PC-3 (cell line): ENCODE measurements at regions not wholly inside any gene's neighbourhood (a gene's known extent, or its start where the extent isn't known, plus 50 kb on each side); places are given as distances from the start of the nearest gene placed in this dataset.

Experiments
- ATAC-seq: fragments of 200-7000 bp; cut with Tn5 transposase; 2 replicates; pipeline ENCODE4 v1.9.1; 2020; ENCODE audit warnings: mild to moderate bottlenecking, moderate library complexity
- BruUV-seq: library from RNA; stranded (reverse); fragments of 400-500 nt; replicated peaks from 2 replicates; lab custom pipeline; 2021; lab: Mats Ljungman, UMichigan
- CTCF ChIA-PET: fragments of 300-600 bp; sonication (Branson Sonifier 250); formaldehyde crosslinking; loops from one replicate; lab custom pipeline; 2022; ENCODE audit warnings: antibody characterized with exemption; lab: Charles Lee
- POLR2A ChIA-PET: fragments of 300-600 bp; sonication (Branson Sonifier 250); formaldehyde crosslinking; loops from one replicate; lab custom pipeline; 2022; ENCODE audit warnings: antibody characterized with exemption; ENCODE audit not compliant: unreplicated experiment; lab: Charles Lee
- DNase-seq: peaks from one replicate; pipeline ENCODE4 v3.0.0-alpha.2; 2015
- H2AFZ ChIP-seq: fragments of 300-600 bp; sonication (generic); 2 replicates; pipeline ENCODE4 v1.6.0; 2016; ENCODE audit warnings: antibody characterized with exemption, low read length
- H3F3A ChIP-seq: fragments of 300-600 bp; sonication (generic); one replicate; pipeline ENCODE4 v1.6.0; 2017; ENCODE audit warnings: antibody characterized with exemption, low read length, control low read depth, mild to moderate bottlenecking; ENCODE audit not compliant: unreplicated experiment
- H3K27ac ChIP-seq: fragments of 300-600 bp; sonication (generic); 2 replicates; pipeline ENCODE4 v1.5.1; 2016; ENCODE audit warnings: mild to moderate bottlenecking, low read length
- H3K27me3 ChIP-seq: fragments of 300-600 bp; sonication (generic); 2 replicates; pipeline ENCODE4 v1.6.1; 2016; ENCODE audit warnings: low read length, mixed read lengths
- H3K36me3 ChIP-seq: fragments of 300-600 bp; sonication (generic); 2 replicates; pipeline ENCODE4 v1.6.1; 2016; ENCODE audit warnings: low read depth, mixed run types, low read length, mixed read lengths
- H3K4me1 ChIP-seq: fragments of 300-600 bp; sonication (generic); 2 replicates; pipeline ENCODE4 v1.5.1; 2016; ENCODE audit warnings: low read length; ENCODE audit not compliant: insufficient read depth
- H3K4me2 ChIP-seq: fragments of 300-600 bp; sonication (generic); 2 replicates; pipeline ENCODE4 v1.6.0; 2016; ENCODE audit warnings: low read length
- H3K4me3 ChIP-seq: fragments of 300-600 bp; sonication (generic); 2 replicates; pipeline ENCODE4 v1.5.1; 2016; ENCODE audit warnings: mild to moderate bottlenecking, low read length, mixed read lengths
- H3K79me2 ChIP-seq: fragments of 300-600 bp; sonication (generic); 2 replicates; pipeline ENCODE4 v1.6.1; 2017; ENCODE audit warnings: low read length, mixed read lengths
- H3K9ac ChIP-seq: fragments of 300-600 bp; sonication (generic); 2 replicates; pipeline ENCODE4 v1.6.0; 2016; ENCODE audit warnings: mild to moderate bottlenecking, low read length
- H3K9me2 ChIP-seq: fragments of 300-600 bp; sonication (generic); replicated peaks from 2 replicates; pipeline ENCODE4 v1.6.1; 2016; ENCODE audit warnings: mixed run types, low read length, mixed read lengths
- H3K9me3 ChIP-seq: fragments of 300-600 bp; sonication (generic); 2 replicates; pipeline ENCODE4 v1.6.1; 2016; ENCODE audit warnings: low read length, mixed read lengths
- H4K20me1 ChIP-seq: fragments of 300-600 bp; sonication (generic); 2 replicates; pipeline ENCODE4 v1.6.1; 2016; ENCODE audit warnings: low read length, mixed read lengths
- EZH2 ChIP-seq: fragments of 300-600 bp; sonication (generic); IDR thresholded peaks from one replicate; pipeline ENCODE4 v1.6.1; 2017; ENCODE audit warnings: antibody characterized with exemption, mild to moderate bottlenecking, low read length; ENCODE audit not compliant: unreplicated experiment
- EZH2phosphoT487 ChIP-seq: fragments of 300-600 bp; sonication (generic); IDR thresholded peaks from 2 replicates; pipeline ENCODE4 v1.6.1; 2018; ENCODE audit warnings: mild to moderate bottlenecking, antibody characterized with exemption, low read length, borderline replicate concordance
- intact Hi-C: fragments of 100-400 bp; cut with micrococcal nuclease; formaldehyde crosslinking; loops from 2 replicates; pipeline ENCODE4 v1.9.0; 2023
- TF ChIP-seq, protein P1 (sequence below): fragments of 300-600 bp; sonication (generic); conservative IDR thresholded peaks from 2 replicates; pipeline ENCODE4 v1.5.1; 2017; ENCODE audit warnings: antibody characterized with exemption, low read depth, mild to moderate bottlenecking, low read length

DNA sequence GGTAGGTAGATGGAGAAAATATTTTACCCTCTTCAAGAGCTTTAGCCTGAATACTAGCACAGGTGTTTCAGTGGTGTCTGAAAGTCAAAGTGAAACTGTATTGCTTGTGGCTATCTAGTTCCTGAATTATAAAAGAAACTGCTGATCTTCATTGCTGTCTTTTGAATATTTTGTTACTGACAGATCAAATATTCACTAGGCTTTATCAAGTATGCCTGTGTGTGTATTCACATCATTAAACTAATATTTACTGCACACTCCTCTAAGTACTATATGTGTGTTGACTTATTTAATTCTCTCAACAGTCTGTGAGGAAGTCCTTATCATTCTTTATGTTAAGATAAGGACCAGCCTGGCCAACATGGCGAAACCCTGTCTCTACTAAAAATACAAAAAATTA, 139.6 kb downstream of the SOCS6 start:
- no peaks in the 10 kb centered on the region for H3K9me3 ChIP-seq
- H3K4me2 ChIP-seq = no peak overlapping the region
- no peaks in the 10 kb centered on the region for H3F3A ChIP-seq
- POLR2A ChIA-PET = no interaction called here
- ATAC-seq (no peak), DNase-seq (no peak)
- no peaks in the 10 kb centered on the region for H3K36me3 ChIP-seq
- no peak overlapping the region for H3K9ac ChIP-seq
- BruUV-seq = no TSS peak
- TF ChIP-seq, protein P1, sequence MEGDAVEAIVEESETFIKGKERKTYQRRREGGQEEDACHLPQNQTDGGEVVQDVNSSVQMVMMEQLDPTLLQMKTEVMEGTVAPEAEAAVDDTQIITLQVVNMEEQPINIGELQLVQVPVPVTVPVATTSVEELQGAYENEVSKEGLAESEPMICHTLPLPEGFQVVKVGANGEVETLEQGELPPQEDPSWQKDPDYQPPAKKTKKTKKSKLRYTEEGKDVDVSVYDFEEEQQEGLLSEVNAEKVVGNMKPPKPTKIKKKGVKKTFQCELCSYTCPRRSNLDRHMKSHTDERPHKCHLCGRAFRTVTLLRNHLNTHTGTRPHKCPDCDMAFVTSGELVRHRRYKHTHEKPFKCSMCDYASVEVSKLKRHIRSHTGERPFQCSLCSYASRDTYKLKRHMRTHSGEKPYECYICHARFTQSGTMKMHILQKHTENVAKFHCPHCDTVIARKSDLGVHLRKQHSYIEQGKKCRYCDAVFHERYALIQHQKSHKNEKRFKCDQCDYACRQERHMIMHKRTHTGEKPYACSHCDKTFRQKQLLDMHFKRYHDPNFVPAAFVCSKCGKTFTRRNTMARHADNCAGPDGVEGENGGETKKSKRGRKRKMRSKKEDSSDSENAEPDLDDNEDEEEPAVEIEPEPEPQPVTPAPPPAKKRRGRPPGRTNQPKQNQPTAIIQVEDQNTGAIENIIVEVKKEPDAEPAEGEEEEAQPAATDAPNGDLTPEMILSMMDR = no peak
- TF ChIP-seq EZH2phosphoT487 (no peak), EZH2 (no peak)
- H3K4me3 ChIP-seq = no peak overlapping the region
- no peak overlapping the region for H3K27ac ChIP-seq
- H3K4me1 ChIP-seq = peaks cover 14% of the 10 kb centered on the region
- H2AFZ ChIP-seq = no peak overlapping the region
- H3K27me3 ChIP-seq = no peaks in the 10 kb centered on the region
- H4K20me1 ChIP-seq = no peaks in the 10 kb centered on the region
- intact Hi-C loops = no loop called here
- CTCF ChIA-PET = no interaction called here
- H3K79me2 ChIP-seq = no peaks in the 10 kb centered on the region
- no peaks in the 10 kb centered on the region for H3K9me2 ChIP-seq

DNA sequence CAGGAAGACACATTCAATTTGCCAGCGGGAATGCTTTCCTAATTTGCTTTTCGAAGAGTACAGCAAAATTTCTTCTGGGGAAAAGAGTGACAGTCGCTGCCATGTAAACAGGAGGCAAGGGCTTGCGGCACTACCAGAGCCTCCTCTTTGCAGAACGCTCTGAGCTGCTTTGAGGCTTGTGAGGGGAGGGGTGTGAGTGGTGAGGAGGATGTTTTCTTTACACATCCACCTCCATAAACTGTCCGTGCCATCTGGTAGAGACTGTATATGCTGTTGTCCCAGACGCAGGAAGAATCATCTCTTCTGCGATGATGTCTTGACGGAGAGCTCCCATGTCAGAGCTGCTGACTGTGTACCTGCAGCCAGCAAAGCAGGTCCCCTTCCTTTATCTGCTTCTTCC, 138.0 kb downstream of the SOCS6 start:
- Histone ChIP-seq H4K20me1 (no peaks in the 10 kb centered on the region), H3K36me3 (no peaks in the 10 kb centered on the region), H3K9ac (no peak overlapping the region), H3K4me3 (no peak overlapping the region), H3K27ac (no peak overlapping the region), H3F3A (peaks cover 1% of the 10 kb centered on the region), H3K4me2 (no peak overlapping the region), H3K9me2 (no peaks in the 10 kb centered on the region), H3K9me3 (no peaks in the 10 kb centered on the region), H3K79me2 (no peaks in the 10 kb centered on the region), H3K27me3 (no peaks in the 10 kb centered on the region), H2AFZ (no peak overlapping the region), H3K4me1 (peaks cover 28% of the 10 kb centered on the region)
- TF ChIP-seq EZH2phosphoT487 (no peak), EZH2 (no peak)
- TF ChIP-seq, protein P1 = no peak
- CTCF ChIA-PET = no interaction called here
- ATAC-seq (no peak), DNase-seq (no peak)
- POLR2A ChIA-PET = no interaction called here
- BruUV-seq = no TSS peak
- intact Hi-C loops = no loop called here

DNA sequence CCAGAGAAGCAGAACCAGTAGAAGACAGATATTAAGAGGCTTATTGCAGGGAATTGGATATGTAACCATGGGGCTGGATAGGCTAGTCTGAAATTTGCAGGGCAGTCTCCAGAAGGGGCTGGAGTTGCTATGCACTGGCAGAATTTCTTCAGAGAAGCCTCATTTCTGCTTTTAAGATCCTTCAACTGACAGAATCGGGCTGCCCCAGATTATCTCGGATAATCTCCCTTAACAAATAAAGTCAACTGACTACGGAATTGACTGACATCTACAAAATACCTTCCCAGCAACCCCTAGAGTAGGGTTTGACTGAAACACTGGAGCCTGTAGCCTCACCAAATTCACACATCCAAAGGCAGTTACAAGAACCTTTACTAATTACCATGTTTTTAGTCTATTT, 136.4 kb downstream of the SOCS6 start:
- intact Hi-C loops = no loop called here
- Histone ChIP-seq H3K79me2 (no peaks in the 10 kb centered on the region), H3K4me1 (peaks cover 43% of the 10 kb centered on the region), H3K27ac (no peak overlapping the region), H3K9me3 (no peaks in the 10 kb centered on the region), H3K27me3 (no peaks in the 10 kb centered on the region), H3K9me2 (no peaks in the 10 kb centered on the region), H3K36me3 (no peaks in the 10 kb centered on the region), H3F3A (peaks cover 4% of the 10 kb centered on the region), H3K4me3 (no peak overlapping the region), H4K20me1 (no peaks in the 10 kb centered on the region), H3K9ac (no peak overlapping the region), H2AFZ (no peak overlapping the region), H3K4me2 (no peak overlapping the region)
- BruUV-seq = no TSS peak
- no peak for ATAC-seq
- no peak for TF ChIP-seq EZH2phosphoT487
- no peak for TF ChIP-seq EZH2
- TF ChIP-seq, protein P1 = no peak
- DNase-seq = no peak
- CTCF ChIA-PET = no interaction called here
- POLR2A ChIA-PET = no interaction called here
